SH-SY5Y (cell line): ENCODE measurements at regions not wholly inside any gene's neighbourhood (a gene's known extent, or its start where the extent isn't known, plus 50 kb on each side); places are given as distances from the start of the nearest gene placed in this dataset.

Experiments
- GATA2 ChIP-seq: IDR thresholded peaks from 2 replicates; pipeline ENCODE4 v1.6.1; 2011; ENCODE audit warnings: mild to moderate bottlenecking, low read depth, low read length
- GATA3 ChIP-seq: IDR thresholded peaks from 2 replicates; pipeline ENCODE4 v1.6.1; 2011; ENCODE audit warnings: low read depth, mild to moderate bottlenecking, low read length, moderate library complexity

DNA sequence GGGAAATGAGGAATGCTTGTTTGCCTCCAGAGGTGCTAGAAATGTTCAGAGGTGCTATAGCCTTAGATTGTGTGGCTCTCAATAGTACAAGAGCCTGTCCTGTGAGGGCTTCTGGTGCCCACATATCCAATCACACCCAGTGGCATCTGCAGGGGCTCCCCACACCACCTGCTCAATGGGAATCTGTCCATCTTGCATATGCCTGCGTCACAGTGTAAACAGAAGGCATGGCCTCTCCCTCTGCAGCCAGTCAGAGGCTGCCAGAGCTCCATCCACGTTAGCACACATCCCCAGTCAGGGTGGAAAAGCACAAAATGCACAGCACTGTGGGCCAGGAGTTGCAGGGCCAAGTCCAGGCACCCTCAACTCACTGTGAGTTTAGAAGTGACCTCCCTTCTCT lies 113.6 kb upstream of the GRIK3 start:
- no peak for TF ChIP-seq GATA2
- no peak for TF ChIP-seq GATA3
